ENCODE measurements at regions not wholly inside any gene's neighbourhood (a gene's known extent, or its start where the extent isn't known, plus 50 kb on each side); places are given as distances from the start of the nearest gene placed in this dataset.

- TF ChIP-seq POLR2A (IDR thresholded peaks at IDR 0.05; ENCODE audit: borderline replicate concordance, extremely low read depth, insufficient read depth, insufficient read length), result no peak
- no peak for TF ChIP-seq TCF7L2 (IDR thresholded peaks at IDR 0.05; ENCODE audit: borderline replicate concordance, extremely low read depth, insufficient read depth, insufficient read length)
- TF ChIP-seq YY1 (IDR thresholded peaks at IDR 0.05; ENCODE audit: extremely low read depth, insufficient replicate concordance, low read depth, low read length), result no peak
- TF ChIP-seq RAD21 (IDR thresholded peaks at IDR 0.05; ENCODE audit: low read depth), result no peak
- TF ChIP-seq CTCF (IDR thresholded peaks at IDR 0.05 in 2 of 3, conservative IDR thresholded peaks at IDR 0.05 in 1 of 3; ENCODE audit: borderline replicate concordance in 1 of 3, insufficient read depth in 1 of 3, low read depth in 2 of 3, low read length in 2 of 3), result no peak
- TF ChIP-seq REST (IDR thresholded peaks at IDR 0.05; ENCODE audit: low read depth), result no peak
- no peak for TF ChIP-seq SP1 (IDR thresholded peaks at IDR 0.05; ENCODE audit: low read depth)
Measured at GRCh38 chr6:14852375-14852774, 393.5 kb upstream of the JARID2 start.

Measured in HCT116 (cell line).